Tongue (tissue), 2 donors: ENCODE measurements at regions not wholly inside any gene's neighbourhood (a gene's known extent, or its start where the extent isn't known, plus 50 kb on each side); places are given as distances from the start of the nearest gene placed in this dataset. TPM values are rescaled to one million over a fixed set of nuclear protein-coding genes. Genes with fewer than 3 reads are reported as not detected.

Source experiments
- DNase-seq: peaks from one replicate; pipeline ENCODE4 v3.0.0-alpha.2; 2015
- small RNA-seq: library from RNA; depleted of rRNA; stranded (forward); fragments of <200 nt; gene quantifications from one replicate; pipeline ENCODE3, GENCODE V24; 2014; ENCODE audit warnings: low replicate concordance

DNA sequence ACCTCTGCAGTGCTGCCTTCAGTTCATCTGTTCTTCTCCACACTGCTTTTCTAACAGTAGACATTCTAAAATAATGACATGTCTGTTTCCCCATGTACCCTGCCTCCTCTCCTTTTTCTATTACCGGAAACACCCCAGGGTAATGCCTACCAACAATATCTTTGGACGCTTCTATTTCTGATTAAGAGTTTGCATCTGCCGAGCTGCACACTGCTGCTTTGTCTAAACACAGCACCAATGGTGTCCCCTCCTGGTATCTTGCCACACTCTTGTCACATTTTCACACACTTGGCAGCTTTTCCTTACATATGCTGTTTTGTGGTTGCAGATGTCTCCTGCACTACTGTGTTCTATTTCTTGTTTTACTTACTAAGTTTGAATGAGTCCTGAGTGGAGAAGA, 288.8 kb downstream of the GRIA2 start:
- peak; percentile 69 for DNase-seq

DNA sequence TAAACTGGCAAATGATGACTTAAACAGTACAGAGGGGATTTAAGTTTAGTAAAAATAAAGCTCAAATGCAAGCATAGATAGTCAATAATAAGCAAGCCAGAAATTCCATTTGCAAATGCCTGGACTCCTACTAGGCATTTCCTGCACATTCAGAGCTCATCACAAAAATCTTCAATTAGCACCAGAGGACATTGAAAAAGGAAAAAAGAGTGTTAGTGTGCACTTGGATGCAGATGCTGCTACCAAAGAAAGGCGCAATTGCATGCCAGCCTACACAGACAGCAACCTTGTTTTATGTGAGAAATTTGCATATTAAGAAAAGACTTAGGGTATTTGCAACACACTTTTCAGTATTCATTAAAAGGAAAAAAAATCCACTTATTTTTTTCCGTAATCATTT, 282.1 kb downstream of the GRIA2 start:
- no peak for DNase-seq

DNA sequence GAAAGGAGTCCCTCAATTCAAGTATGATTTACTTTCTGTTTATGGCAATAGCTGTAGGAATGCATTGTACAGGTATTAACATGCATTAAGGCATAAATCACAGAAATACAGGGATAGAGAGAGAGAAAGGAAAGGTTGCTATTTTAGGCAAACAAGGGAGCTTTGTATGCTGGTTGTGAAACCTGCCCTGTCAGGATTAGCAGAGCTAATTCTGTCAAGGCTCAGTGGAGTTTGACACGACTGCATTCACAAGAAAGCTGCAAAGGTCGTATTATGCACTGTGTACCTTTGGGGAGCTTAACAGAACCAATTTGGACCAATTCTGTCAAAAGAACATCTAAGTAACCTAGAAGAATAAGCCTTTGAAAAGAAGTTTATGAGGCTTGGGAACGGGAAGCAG, 239.3 kb downstream of the GRIA2 start:
- peak; percentile 56 for DNase-seq

- no peak for DNase-seq
Observed at GRCh38 chr4:157447195-157447594, 226.7 kb downstream of the GRIA2 start.

GRCh38 chr4:157444014-157444413, 223.5 kb downstream of the GRIA2 start:
- no peak for DNase-seq

DNA sequence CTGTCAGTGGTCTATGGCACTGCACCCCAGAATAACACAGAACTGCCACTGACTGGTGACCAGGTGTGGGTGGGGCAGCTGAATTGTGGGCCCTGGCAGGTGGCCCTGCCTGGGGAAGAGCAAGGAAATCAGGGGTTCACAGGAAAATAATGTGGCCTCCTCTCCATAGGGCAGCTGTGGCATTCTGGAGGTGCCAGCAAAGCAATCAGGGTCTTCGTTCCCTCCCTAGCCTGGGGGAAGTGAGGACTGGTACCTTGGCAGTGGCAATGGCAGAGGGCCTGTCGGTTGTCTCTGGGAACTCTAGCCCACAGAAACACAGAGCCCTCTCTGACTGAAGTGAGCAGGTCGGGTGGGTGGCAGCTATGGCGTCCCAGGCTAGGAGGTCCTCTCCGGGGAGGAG, 223.0 kb downstream of the GRIA2 start:
- no peak for DNase-seq

GRCh38 chr4:157425897-157426296, 205.4 kb downstream of the GRIA2 start:
- DNase-seq, result no peak

GRCh38 chr4:157423526-157424020, 203.0 kb downstream of the GRIA2 start:
- no peak for DNase-seq

- DNase-seq, result no peak
Observed at GRCh38 chr4:157421365-157421764, 200.8 kb downstream of the GRIA2 start.

Small RNA genes lying in the stretch of these regions (small RNA-seq; reads per million reads assigned to genes)
- not detected for gene RF00019
